SK-N-DZ (cell line): ENCODE measurements at regions not wholly inside any gene's neighbourhood (a gene's known extent, or its start where the extent isn't known, plus 50 kb on each side); places are given as distances from the start of the nearest gene placed in this dataset.
"Not testable (repeated sequence)": the region's sequence is repeated elsewhere in the genome, so short reads cannot be mapped to it uniquely, and the experiment has no call there.

Experiments
- DNase-seq: peaks from one replicate; pipeline ENCODE4 v3.0.0-alpha.2; 2015; ENCODE audit warnings: low spot score

- no peak for DNase-seq
These were observed 141.7 kb upstream of the SEMA3D start for GRCh38 chr7:85328456-85328998.

- DNase-seq: peak; percentile 94
These were observed 137.4 kb upstream of the SEMA3D start for GRCh38 chr7:85324145-85324799.

- DNase-seq: no peak
These were observed 135.4 kb upstream of the SEMA3D start for GRCh38 chr7:85322252-85322651.

- peak; percentile 64 for DNase-seq
These were observed 134.0 kb upstream of the SEMA3D start for GRCh38 chr7:85320699-85321476.

- peak; percentile 21 for DNase-seq
These were observed 129.6 kb upstream of the SEMA3D start for GRCh38 chr7:85316489-85316888.

GRCh38 chr7:85310301-85310700 lies 123.4 kb upstream of the SEMA3D start:
- no peak for DNase-seq

- no peak for DNase-seq
These were observed 119.3 kb upstream of the SEMA3D start for GRCh38 chr7:85306115-85306514.

GRCh38 chr7:85294176-85294575 lies 107.3 kb upstream of the SEMA3D start:
- DNase-seq: no peak

- DNase-seq: no peak
These were observed 106.2 kb upstream of the SEMA3D start for GRCh38 chr7:85292908-85293576.

GRCh38 chr7:85290269-85290668 lies 103.4 kb upstream of the SEMA3D start:
- DNase-seq: no peak

GRCh38 chr7:85289279-85289678 lies 102.4 kb upstream of the SEMA3D start:
- DNase-seq: no peak

- DNase-seq: peak; percentile 5
These were observed 100.4 kb upstream of the SEMA3D start for GRCh38 chr7:85287106-85287825.

GRCh38 chr7:85286446-85286845 lies 99.6 kb upstream of the SEMA3D start:
- no peak for DNase-seq

GRCh38 chr7:85285527-85285926 lies 98.7 kb upstream of the SEMA3D start:
- DNase-seq: no peak

- DNase-seq: peak; percentile 17
These were observed 88.3 kb upstream of the SEMA3D start for GRCh38 chr7:85275204-85275603.

- peak; percentile 74 for DNase-seq
These were observed 87.6 kb upstream of the SEMA3D start for GRCh38 chr7:85274454-85274853.

GRCh38 chr7:85262891-85263290 lies 76.0 kb upstream of the SEMA3D start:
- DNase-seq: no peak

GRCh38 chr7:85261336-85261735 lies 74.5 kb upstream of the SEMA3D start:
- DNase-seq: no peak

- DNase-seq: not testable (repeated sequence)
These were observed 62.9 kb upstream of the SEMA3D start for GRCh38 chr7:85249787-85250186.

GRCh38 chr7:85239109-85239508 lies 52.3 kb upstream of the SEMA3D start:
- DNase-seq: no peak

GRCh38 chr7:85237721-85238120 lies 50.9 kb upstream of the SEMA3D start:
- DNase-seq: no peak
